ENCODE measurements at regions not wholly inside any gene's neighbourhood (a gene's known extent, or its start where the extent isn't known, plus 50 kb on each side); places are given as distances from the start of the nearest gene placed in this dataset.

GRCh38 chr14:96638041-96638855, 136.1 kb downstream of the PAPOLA start:
- no peak for DNase-seq (ENCODE audit: low read depth)

- DNase-seq (ENCODE audit: low read depth), result no peak
Measured at GRCh38 chr14:96639550-96639949, 137.4 kb downstream of the PAPOLA start.

- no peak for DNase-seq (ENCODE audit: low read depth)
Measured at GRCh38 chr14:96648506-96649326, 146.5 kb downstream of the PAPOLA start.

- DNase-seq (ENCODE audit: low read depth), result no peak
Measured at GRCh38 chr14:96649327-96649601, 147.1 kb downstream of the PAPOLA start.

GRCh38 chr14:96653597-96653996, 143.6 kb upstream of the VRK1 start:
- DNase-seq (ENCODE audit: low read depth), result no peak

GRCh38 chr14:96658611-96659010, 138.6 kb upstream of the VRK1 start:
- no peak for DNase-seq (ENCODE audit: low read depth)

- no peak for DNase-seq (ENCODE audit: low read depth)
Measured at GRCh38 chr14:96660123-96660522, 137.1 kb upstream of the VRK1 start.

- DNase-seq (ENCODE audit: low read depth), result no peak
Measured at GRCh38 chr14:96660667-96661066, 136.5 kb upstream of the VRK1 start.

- no peak for DNase-seq (ENCODE audit: low read depth)
Measured at GRCh38 chr14:96661244-96661969, 135.8 kb upstream of the VRK1 start.

GRCh38 chr14:96662116-96662970, 134.8 kb upstream of the VRK1 start:
- DNase-seq (ENCODE audit: low read depth), result no peak

- no peak for DNase-seq (ENCODE audit: low read depth)
Measured at GRCh38 chr14:96663076-96663475, 134.1 kb upstream of the VRK1 start.

- no peak for DNase-seq (ENCODE audit: low read depth)
Measured at GRCh38 chr14:96663491-96664067, 133.6 kb upstream of the VRK1 start.

GRCh38 chr14:96666088-96666487, 131.1 kb upstream of the VRK1 start:
- no peak for DNase-seq (ENCODE audit: low read depth)

GRCh38 chr14:96670391-96670790, 126.8 kb upstream of the VRK1 start:
- DNase-seq (ENCODE audit: low read depth), result no peak

GRCh38 chr14:96671218-96671617, 126.0 kb upstream of the VRK1 start:
- DNase-seq (ENCODE audit: low read depth), result no peak

- DNase-seq (ENCODE audit: low read depth), result no peak
Measured at GRCh38 chr14:96673706-96674105, 123.5 kb upstream of the VRK1 start.

GRCh38 chr14:96674121-96674520, 123.1 kb upstream of the VRK1 start:
- no peak for DNase-seq (ENCODE audit: low read depth)

- DNase-seq (ENCODE audit: low read depth), result no peak
Measured at GRCh38 chr14:96676166-96676565, 121.0 kb upstream of the VRK1 start.

- DNase-seq (ENCODE audit: low read depth), result no peak
Measured at GRCh38 chr14:96681829-96682228, 115.4 kb upstream of the VRK1 start.

GRCh38 chr14:96682401-96682800, 114.8 kb upstream of the VRK1 start:
- no peak for DNase-seq (ENCODE audit: low read depth)

GRCh38 chr14:96683562-96684289, 113.5 kb upstream of the VRK1 start:
- DNase-seq (ENCODE audit: low read depth), result no peak

Data from activated T-cell treated with anti-CD3 and anti-CD28 coated beads for 1 hour (primary cell).